ENCODE measurements at regions not wholly inside any gene's neighbourhood (a gene's known extent, or its start where the extent isn't known, plus 50 kb on each side); places are given as distances from the start of the nearest gene placed in this dataset.

- Histone ChIP-seq H3K4me3 (ENCODE audit: low read depth, low read length, poor library complexity, severe bottlenecking) (no peak overlapping the region), H3K9me2 (ENCODE audit: insufficient read depth, low read length) (no peaks in the 10 kb centered on the region), H4K20me1 (ENCODE audit: insufficient read depth, low read length) (no peaks in the 10 kb centered on the region), H2AFZ (ENCODE audit: low read length) (no peak overlapping the region), H3K4me1 (ENCODE audit: insufficient read depth, low read length, poor library complexity, severe bottlenecking) (no peaks in the 10 kb centered on the region), H3K27ac (ENCODE audit: low read depth, low read length, poor library complexity, severe bottlenecking) (no peak overlapping the region), H3K36me3 (ENCODE audit: insufficient read depth, low read length) (no peaks in the 10 kb centered on the region), H3K9me3 (ENCODE audit: low read length) (no peaks in the 10 kb centered on the region), H3K4me2 (ENCODE audit: low read length) (no peak overlapping the region), H3K79me2 (ENCODE audit: insufficient read depth, low read depth, low read length) (no peaks in the 10 kb centered on the region)
- POLR2A ChIA-PET, result interaction anchor here (0.8 kb wide), 1 partner anchor 16 kb away, joined by 3 read pairs; no protein-coding TSS in a partner anchor
- no TSS peak for BruUV-seq (replicated peaks)
- DNase-seq (ENCODE audit: low spot score), result no peak
- TF ChIP-seq EZH2phosphoT487 (IDR thresholded peaks at IDR 0.05; ENCODE audit: borderline replicate concordance, low read depth, low read length), result no peak
- CTCF ChIA-PET (ENCODE audit: unreplicated experiment), result no interaction called here
- intact Hi-C loops (cut with micrococcal nuclease; ENCODE audit: unreplicated experiment), result no loop called here
Observed at GRCh38 chr3:25119682-25120081, 308.4 kb upstream of the RARB start.

DNA sequence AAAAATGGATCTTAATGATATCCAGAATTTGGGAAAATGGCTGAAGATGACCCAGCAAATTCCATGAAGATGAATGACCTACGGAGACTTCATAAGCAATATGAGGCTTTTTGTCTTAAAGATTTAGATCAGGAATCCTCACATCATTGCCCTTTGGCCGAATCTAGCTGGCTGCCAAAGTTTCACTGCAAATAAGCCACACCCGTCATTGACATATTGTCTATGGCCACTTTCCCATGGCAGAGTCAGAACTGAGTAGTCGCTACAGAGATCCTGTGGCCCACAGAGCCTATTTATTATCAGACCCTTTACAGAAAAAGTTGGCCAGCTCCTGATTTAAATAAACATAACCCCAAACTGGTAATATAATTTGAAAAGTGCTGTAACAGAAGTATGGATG, 307.4 kb upstream of the RARB start:
- no peak overlapping the region for H3K4me2 ChIP-seq (ENCODE audit: low read length)
- TF ChIP-seq, protein P1, sequence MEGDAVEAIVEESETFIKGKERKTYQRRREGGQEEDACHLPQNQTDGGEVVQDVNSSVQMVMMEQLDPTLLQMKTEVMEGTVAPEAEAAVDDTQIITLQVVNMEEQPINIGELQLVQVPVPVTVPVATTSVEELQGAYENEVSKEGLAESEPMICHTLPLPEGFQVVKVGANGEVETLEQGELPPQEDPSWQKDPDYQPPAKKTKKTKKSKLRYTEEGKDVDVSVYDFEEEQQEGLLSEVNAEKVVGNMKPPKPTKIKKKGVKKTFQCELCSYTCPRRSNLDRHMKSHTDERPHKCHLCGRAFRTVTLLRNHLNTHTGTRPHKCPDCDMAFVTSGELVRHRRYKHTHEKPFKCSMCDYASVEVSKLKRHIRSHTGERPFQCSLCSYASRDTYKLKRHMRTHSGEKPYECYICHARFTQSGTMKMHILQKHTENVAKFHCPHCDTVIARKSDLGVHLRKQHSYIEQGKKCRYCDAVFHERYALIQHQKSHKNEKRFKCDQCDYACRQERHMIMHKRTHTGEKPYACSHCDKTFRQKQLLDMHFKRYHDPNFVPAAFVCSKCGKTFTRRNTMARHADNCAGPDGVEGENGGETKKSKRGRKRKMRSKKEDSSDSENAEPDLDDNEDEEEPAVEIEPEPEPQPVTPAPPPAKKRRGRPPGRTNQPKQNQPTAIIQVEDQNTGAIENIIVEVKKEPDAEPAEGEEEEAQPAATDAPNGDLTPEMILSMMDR (conservative IDR thresholded peaks at IDR 0.05; ENCODE audit: low read length), result no peak
- no peak for TF ChIP-seq EZH2phosphoT487 (IDR thresholded peaks at IDR 0.05; ENCODE audit: borderline replicate concordance, low read depth, low read length)
- ChIA-PET POLR2A (no interaction called here), CTCF (ENCODE audit: unreplicated experiment) (no interaction called here)
- no peaks in the 10 kb centered on the region for H3K36me3 ChIP-seq (ENCODE audit: insufficient read depth, low read length)
- no peak overlapping the region for H3K27ac ChIP-seq (ENCODE audit: low read depth, low read length, poor library complexity, severe bottlenecking)
- H3K4me3 ChIP-seq (ENCODE audit: low read depth, low read length, poor library complexity, severe bottlenecking), result no peak overlapping the region
- H4K20me1 ChIP-seq (ENCODE audit: insufficient read depth, low read length), result no peaks in the 10 kb centered on the region
- H3K79me2 ChIP-seq (ENCODE audit: insufficient read depth, low read depth, low read length), result no peaks in the 10 kb centered on the region
- BruUV-seq (replicated peaks), result no TSS peak
- DNase-seq (ENCODE audit: low spot score), result no peak
- no peaks in the 10 kb centered on the region for H3K4me1 ChIP-seq (ENCODE audit: insufficient read depth, low read length, poor library complexity, severe bottlenecking)
- intact Hi-C loops (cut with micrococcal nuclease; ENCODE audit: unreplicated experiment), result no loop called here
- H3K9me2 ChIP-seq (ENCODE audit: insufficient read depth, low read length), result no peaks in the 10 kb centered on the region
- no peaks in the 10 kb centered on the region for H3K9me3 ChIP-seq (ENCODE audit: low read length)
- no peak overlapping the region for H2AFZ ChIP-seq (ENCODE audit: low read length)

- H3K27ac ChIP-seq (ENCODE audit: low read depth, low read length, poor library complexity, severe bottlenecking), result no peak overlapping the region
- no peak overlapping the region for H3K4me2 ChIP-seq (ENCODE audit: low read length)
- H2AFZ ChIP-seq (ENCODE audit: low read length), result no peak overlapping the region
- 0 out of 2 replicates have a peak, but pooled peaks cover 6% of the 10 kb centered on the region for H3K9me3 ChIP-seq (ENCODE audit: low read length)
- POLR2A ChIA-PET, result no interaction called here
- no peaks in the 10 kb centered on the region for H3K9me2 ChIP-seq (ENCODE audit: insufficient read depth, low read length)
- no peaks in the 10 kb centered on the region for H3K36me3 ChIP-seq (ENCODE audit: insufficient read depth, low read length)
- CTCF ChIA-PET (ENCODE audit: unreplicated experiment), result no interaction called here
- no peaks in the 10 kb centered on the region for H3K4me1 ChIP-seq (ENCODE audit: insufficient read depth, low read length, poor library complexity, severe bottlenecking)
- no peak for DNase-seq (ENCODE audit: low spot score)
- no peaks in the 10 kb centered on the region for H4K20me1 ChIP-seq (ENCODE audit: insufficient read depth, low read length)
- H3K79me2 ChIP-seq (ENCODE audit: insufficient read depth, low read depth, low read length), result no peaks in the 10 kb centered on the region
- intact Hi-C loops (cut with micrococcal nuclease; ENCODE audit: unreplicated experiment), result no loop called here
- H3K4me3 ChIP-seq (ENCODE audit: low read depth, low read length, poor library complexity, severe bottlenecking), result no peak overlapping the region
- no peak for TF ChIP-seq EZH2phosphoT487 (IDR thresholded peaks at IDR 0.05; ENCODE audit: borderline replicate concordance, low read depth, low read length)
- TF ChIP-seq, protein P1 (conservative IDR thresholded peaks at IDR 0.05; ENCODE audit: low read length), result no peak
- BruUV-seq (replicated peaks), result no TSS peak
Observed at GRCh38 chr3:25125201-25125600, 302.9 kb upstream of the RARB start.

All from OCI-LY7 (cell line).